ENCODE measurements at regions not wholly inside any gene's neighbourhood (a gene's known extent, or its start where the extent isn't known, plus 50 kb on each side); places are given as distances from the start of the nearest gene placed in this dataset.

DNA sequence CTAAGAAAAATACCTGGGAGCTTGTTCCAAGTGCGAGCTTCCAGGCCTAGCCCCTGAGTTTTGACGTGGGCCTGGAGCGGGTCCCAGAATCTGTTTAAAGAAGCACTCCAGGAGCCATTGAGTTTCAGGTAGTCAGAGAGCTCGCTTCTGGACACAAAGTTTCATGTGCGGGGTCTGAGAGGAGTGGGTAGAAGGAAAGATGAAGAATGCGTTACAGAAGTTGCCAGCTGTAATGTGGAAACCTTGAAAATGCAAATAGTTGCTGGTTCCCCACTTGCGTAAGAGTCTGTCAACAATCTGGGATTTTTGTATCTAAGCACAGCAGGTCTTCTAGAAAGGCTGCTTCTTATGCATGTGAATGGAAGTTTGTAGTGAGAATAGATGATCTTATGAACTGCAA is 77.5 kb upstream of the CLCN4 start:
- peaks cover 7% of the 10 kb centered on the region; the same call in 1 of the 2 replicates for H3K9me1 ChIP-seq (ENCODE audit: insufficient read depth, low read length)
- H3K56ac ChIP-seq (ENCODE audit: extremely low read depth, insufficient read depth, low read length): no peak overlapping the region
- DNase-seq (peak; percentile 11), ATAC-seq (ENCODE audit: low read depth) (no peak)
- H3K4me3 ChIP-seq (ENCODE audit: insufficient read depth, low read depth, low read length): no peak overlapping the region
- TF ChIP-seq SMC3 (IDR thresholded peaks at IDR 0.05; ENCODE audit: low read depth, low read length) (no peak), CEBPB (IDR thresholded peaks at IDR 0.05; ENCODE audit: low read depth, low read length) (peak; percentile 30; the same call in 1 of the 2 replicates)
- intact Hi-C loops (cut with micrococcal nuclease): no loop called here
- no peak overlapping the region for H3K4me2 ChIP-seq (ENCODE audit: low read depth, low read length)
- peaks cover 5% of the 10 kb centered on the region for H3K4me1 ChIP-seq (ENCODE audit: control insufficient read depth, insufficient read depth, low read length)
- no peak overlapping the region for H4K5ac ChIP-seq (ENCODE audit: low read depth, low read length)
- CTCF ChIA-PET: no interaction called here
- WGBS, 2 experiments (ENCODE audit: extremely low coverage in 2 of 2, insufficient read length in 1 of 2): 74% methylated on average over 5 of the region's 7 CpGs; no CpG with 5 or more reads in 1 of the 2 experiments
- POLR2A ChIA-PET (ENCODE audit: unreplicated experiment): no interaction called here
- no peak overlapping the region for H3K23ac ChIP-seq (ENCODE audit: low read depth, low read length)
- no peak overlapping the region for H2BK120ac ChIP-seq (ENCODE audit: low read depth, low read length)
- no peak overlapping the region for H4K8ac ChIP-seq (ENCODE audit: low read depth in 2 of 2, low read length in 2 of 2)
- H2BK20ac ChIP-seq (ENCODE audit: low read depth, low read length): no peak overlapping the region
- peaks cover 6% of the 10 kb centered on the region for H3K36me3 ChIP-seq (ENCODE audit: control insufficient read depth, insufficient read depth, low read length)
- no peaks in the 10 kb centered on the region for H3K27me3 ChIP-seq (ENCODE audit: control insufficient read depth, insufficient read depth, low read length)
- H3K79me1 ChIP-seq (ENCODE audit: low read depth in 1 of 2, low read length in 2 of 2): peaks cover 6 to 42% of the 10 kb centered on the region in 2 experiments; a peak in 3 of 4 replicates
- no peak overlapping the region for H2AK9ac ChIP-seq (replicated peaks; ENCODE audit: low read depth, low read length, poor library complexity)
- no peak overlapping the region for H2BK15ac ChIP-seq (ENCODE audit: low read depth, low read length)
- dilution Hi-C loops (cut with HindIII; ENCODE audit: low sequenced_read_pairs, unreplicated experiment): no loop called here
- H2AFZ ChIP-seq (replicated peaks; ENCODE audit: low read length, poor library complexity): no peak overlapping the region
- in situ Hi-C loops (cut with MboI; ENCODE audit: low sequenced_read_pairs): no loop called here
- no peak overlapping the region for H3K14ac ChIP-seq (replicated peaks; ENCODE audit: low read depth, low read length)
- no peak overlapping the region for H3K18ac ChIP-seq (ENCODE audit: low read depth, low read length)
- BruUV-seq (replicated peaks): no TSS peak
- H2AK5ac ChIP-seq (ENCODE audit: low read depth, low read length): no peak overlapping the region
- no peak overlapping the region for H2BK5ac ChIP-seq (ENCODE audit: low read depth, low read length, poor library complexity, severe bottlenecking)
- H3K27ac ChIP-seq (ENCODE audit: insufficient read depth, low read length): no peak overlapping the region; the same call in 1 of the 2 replicates
- H4K20me1 ChIP-seq (ENCODE audit: insufficient read depth, low read length): peaks cover 20% of the 10 kb centered on the region
- H4K91ac ChIP-seq (ENCODE audit: insufficient read depth, low read depth, low read length): no peak overlapping the region
- no peaks in the 10 kb centered on the region for H3K9me3 ChIP-seq (ENCODE audit: control insufficient read depth, insufficient read depth, low read length)
- no peak overlapping the region for H3K4ac ChIP-seq (ENCODE audit: low read depth, low read length)
- H3K9ac ChIP-seq (ENCODE audit: low read depth, low read length): no peak overlapping the region

Data from IMR-90 (cell line).